ENCODE measurements at regions not wholly inside any gene's neighbourhood (a gene's known extent, or its start where the extent isn't known, plus 50 kb on each side); places are given as distances from the start of the nearest gene placed in this dataset.

- Mint-ChIP-seq H3K9me3 (peaks cover 4% of the 10 kb centered on the region), H3K27ac (no peak overlapping the region), H3K4me3 (no peak overlapping the region), H3K36me3 (peaks cover 2% of the 10 kb centered on the region), H3K27me3 (peaks cover 9% of the 10 kb centered on the region), H3K4me1 (no peaks in the 10 kb centered on the region)
Observed at GRCh38 chr20:48156951-48157700, 371.8 kb upstream of the SULF2 start.

- H3K27me3 Mint-ChIP-seq: peaks cover 9% of the 10 kb centered on the region
- peaks cover 4% of the 10 kb centered on the region for H3K9me3 Mint-ChIP-seq
- no peak overlapping the region for H3K27ac Mint-ChIP-seq
- no peak overlapping the region for H3K4me3 Mint-ChIP-seq
- H3K36me3 Mint-ChIP-seq: peaks cover 2% of the 10 kb centered on the region
- H3K4me1 Mint-ChIP-seq: no peaks in the 10 kb centered on the region
Observed at GRCh38 chr20:48156521-48156920, 371.2 kb upstream of the SULF2 start.

- no peak overlapping the region for H3K4me3 Mint-ChIP-seq
- peaks cover 9% of the 10 kb centered on the region for H3K27me3 Mint-ChIP-seq
- H3K4me1 Mint-ChIP-seq: no peaks in the 10 kb centered on the region
- H3K9me3 Mint-ChIP-seq: peaks cover 4% of the 10 kb centered on the region
- H3K36me3 Mint-ChIP-seq: peaks cover 2% of the 10 kb centered on the region
- no peak overlapping the region for H3K27ac Mint-ChIP-seq
Observed at GRCh38 chr20:48155268-48155667, 370.0 kb upstream of the SULF2 start.

GRCh38 chr20:48154040-48154765 is 368.9 kb upstream of the SULF2 start:
- H3K4me1 Mint-ChIP-seq: no peaks in the 10 kb centered on the region
- peaks cover 2% of the 10 kb centered on the region for H3K36me3 Mint-ChIP-seq

GRCh38 chr20:48153523-48153922 is 368.2 kb upstream of the SULF2 start:
- peaks cover 4% of the 10 kb centered on the region for H3K9me3 Mint-ChIP-seq
- H3K4me1 Mint-ChIP-seq: no peaks in the 10 kb centered on the region
- H3K27ac Mint-ChIP-seq: no peak overlapping the region
- H3K4me3 Mint-ChIP-seq: no peak overlapping the region
- peaks cover 2% of the 10 kb centered on the region for H3K36me3 Mint-ChIP-seq
- peaks cover 7% of the 10 kb centered on the region for H3K27me3 Mint-ChIP-seq

More at GRCh38 chr20:48154040-48154765, 368.9 kb upstream of the SULF2 start:
- peaks cover 7% of the 10 kb centered on the region for H3K27me3 Mint-ChIP-seq
- H3K9me3 Mint-ChIP-seq: peaks cover 4% of the 10 kb centered on the region
- H3K27ac Mint-ChIP-seq: no peak overlapping the region
- H3K4me3 Mint-ChIP-seq: no peak overlapping the region

- no peak overlapping the region for H3K4me3 Mint-ChIP-seq
- H3K36me3 Mint-ChIP-seq: peaks cover 2% of the 10 kb centered on the region
- no peaks in the 10 kb centered on the region for H3K4me1 Mint-ChIP-seq
- H3K9me3 Mint-ChIP-seq: peaks cover 4% of the 10 kb centered on the region
- peaks cover 6% of the 10 kb centered on the region for H3K27me3 Mint-ChIP-seq
- no peak overlapping the region for H3K27ac Mint-ChIP-seq
Observed at GRCh38 chr20:48153103-48153502, 367.8 kb upstream of the SULF2 start.

- Mint-ChIP-seq H3K4me1 (no peaks in the 10 kb centered on the region), H3K27ac (no peak overlapping the region), H3K36me3 (no peaks in the 10 kb centered on the region), H3K4me3 (no peak overlapping the region), H3K27me3 (peaks cover 3% of the 10 kb centered on the region), H3K9me3 (peaks cover 1% of the 10 kb centered on the region)
Observed at GRCh38 chr20:48150568-48150967, 365.3 kb upstream of the SULF2 start.

- H3K9me3 Mint-ChIP-seq: no peaks in the 10 kb centered on the region
- no peaks in the 10 kb centered on the region for H3K36me3 Mint-ChIP-seq
- no peak overlapping the region for H3K4me3 Mint-ChIP-seq
- H3K27me3 Mint-ChIP-seq: peaks cover 3% of the 10 kb centered on the region
- H3K4me1 Mint-ChIP-seq: no peaks in the 10 kb centered on the region
- H3K27ac Mint-ChIP-seq: no peak overlapping the region
Observed at GRCh38 chr20:48149902-48150301, 364.6 kb upstream of the SULF2 start.

- no peak overlapping the region for H3K27ac Mint-ChIP-seq
- no peak overlapping the region for H3K4me3 Mint-ChIP-seq
- H3K9me3 Mint-ChIP-seq: no peaks in the 10 kb centered on the region
- no peaks in the 10 kb centered on the region for H3K4me1 Mint-ChIP-seq
- H3K27me3 Mint-ChIP-seq: peaks cover 1% of the 10 kb centered on the region
- no peaks in the 10 kb centered on the region for H3K36me3 Mint-ChIP-seq
Observed at GRCh38 chr20:48148916-48149672, 363.8 kb upstream of the SULF2 start.

GRCh38 chr20:48148020-48148419 is 362.7 kb upstream of the SULF2 start:
- Mint-ChIP-seq H3K9me3 (no peaks in the 10 kb centered on the region), H3K36me3 (no peaks in the 10 kb centered on the region), H3K27me3 (peaks cover 1% of the 10 kb centered on the region), H3K4me1 (no peaks in the 10 kb centered on the region), H3K4me3 (no peak overlapping the region), H3K27ac (no peak overlapping the region)

- Mint-ChIP-seq H3K36me3 (no peaks in the 10 kb centered on the region), H3K27ac (no peak overlapping the region), H3K4me3 (no peak overlapping the region), H3K27me3 (peaks cover 1% of the 10 kb centered on the region), H3K4me1 (no peaks in the 10 kb centered on the region), H3K9me3 (no peaks in the 10 kb centered on the region)
Observed at GRCh38 chr20:48147311-48147710, 362.0 kb upstream of the SULF2 start.

GRCh38 chr20:48146877-48147276 is 361.6 kb upstream of the SULF2 start:
- H3K9me3 Mint-ChIP-seq: no peaks in the 10 kb centered on the region
- no peak overlapping the region for H3K4me3 Mint-ChIP-seq
- no peaks in the 10 kb centered on the region for H3K4me1 Mint-ChIP-seq
- no peaks in the 10 kb centered on the region for H3K36me3 Mint-ChIP-seq
- no peak overlapping the region for H3K27ac Mint-ChIP-seq
- H3K27me3 Mint-ChIP-seq: peaks cover 1% of the 10 kb centered on the region

- Mint-ChIP-seq H3K4me3 (no peak overlapping the region), H3K9me3 (no peaks in the 10 kb centered on the region), H3K36me3 (no peaks in the 10 kb centered on the region), H3K27me3 (peaks cover 1% of the 10 kb centered on the region), H3K27ac (no peak overlapping the region), H3K4me1 (no peaks in the 10 kb centered on the region)
Observed at GRCh38 chr20:48146308-48146707, 361.0 kb upstream of the SULF2 start.

GRCh38 chr20:48143435-48144081 is 358.3 kb upstream of the SULF2 start:
- H3K9me3 Mint-ChIP-seq: no peaks in the 10 kb centered on the region
- no peaks in the 10 kb centered on the region for H3K4me1 Mint-ChIP-seq
- H3K36me3 Mint-ChIP-seq: no peaks in the 10 kb centered on the region
- peaks cover 2% of the 10 kb centered on the region for H3K27me3 Mint-ChIP-seq
- no peak overlapping the region for H3K4me3 Mint-ChIP-seq
- no peak overlapping the region for H3K27ac Mint-ChIP-seq

GRCh38 chr20:48142516-48142773 is 357.2 kb upstream of the SULF2 start:
- no peak overlapping the region for H3K4me3 Mint-ChIP-seq
- H3K4me1 Mint-ChIP-seq: no peaks in the 10 kb centered on the region
- no peaks in the 10 kb centered on the region for H3K9me3 Mint-ChIP-seq
- no peak overlapping the region for H3K27ac Mint-ChIP-seq
- peaks cover 4% of the 10 kb centered on the region for H3K27me3 Mint-ChIP-seq
- no peaks in the 10 kb centered on the region for H3K36me3 Mint-ChIP-seq

Measured in activated naive CD4-positive, alpha-beta T cell treated with anti-CD3 and anti-CD28 coated beads, Interleukin-2, amount 50 U/mL, for 24 hours (primary cell).